ENCODE measurements at regions not wholly inside any gene's neighbourhood (a gene's known extent, or its start where the extent isn't known, plus 50 kb on each side); places are given as distances from the start of the nearest gene placed in this dataset.

GRCh38 chr4:156505341-156505955 lies 466.2 kb downstream of the PDGFC start:
- Histone ChIP-seq H3K27me3 (ENCODE audit: insufficient read depth in 3 of 3, low read length in 2 of 3) (no peaks in the 10 kb centered on the region), H3K4me3 (no peak overlapping the region), H3K9me3 (no peaks in the 10 kb centered on the region), H3K36me3 (ENCODE audit: insufficient read depth in 1 of 2, low read depth in 1 of 2) (no peaks in the 10 kb centered on the region), H3K27ac (no peak overlapping the region), H3K4me1 (no peaks in the 10 kb centered on the region)
- intact Hi-C loops (cut with DNase I), result no loop called here
- no peak for TF ChIP-seq CTCF (IDR thresholded peaks at IDR 0.05)
- ATAC-seq (no peak), DNase-seq (no peak)
- 71 to 75% (median 71%) methylated on average over 12 of the region's 12 CpGs for WGBS, 3 donors

GRCh38 chr4:156503119-156503518 lies 468.5 kb downstream of the PDGFC start:
- TF ChIP-seq CTCF (IDR thresholded peaks at IDR 0.05), result no peak
- no peak overlapping the region for H3K27ac ChIP-seq
- 84 to 91% (median 90%) methylated on average over 3 of the region's 3 CpGs for WGBS, 3 donors
- DNase-seq, result no peak
- H3K27me3 ChIP-seq (ENCODE audit: insufficient read depth in 3 of 3, low read length in 2 of 3), result no peaks in the 10 kb centered on the region
- intact Hi-C loops (cut with DNase I), result no loop called here
- H3K9me3 ChIP-seq, result no peaks in the 10 kb centered on the region
- H3K36me3 ChIP-seq (ENCODE audit: insufficient read depth in 1 of 2, low read depth in 1 of 2), result no peaks in the 10 kb centered on the region
- no peak for ATAC-seq
- H3K4me1 ChIP-seq, result no peaks in the 10 kb centered on the region
- H3K4me3 ChIP-seq, result no peak overlapping the region

- H3K27ac ChIP-seq, result no peak overlapping the region
- H3K9me3 ChIP-seq, result no peaks in the 10 kb centered on the region
- H3K4me3 ChIP-seq, result no peak overlapping the region
- no peaks in the 10 kb centered on the region for H3K27me3 ChIP-seq (ENCODE audit: insufficient read depth in 3 of 3, low read length in 2 of 3)
- no peak for TF ChIP-seq CTCF (IDR thresholded peaks at IDR 0.05)
- intact Hi-C loops (cut with DNase I), result no loop called here
- no peaks in the 10 kb centered on the region for H3K36me3 ChIP-seq (ENCODE audit: insufficient read depth in 1 of 2, low read depth in 1 of 2)
- no peak for ATAC-seq
- no peaks in the 10 kb centered on the region for H3K4me1 ChIP-seq
- DNase-seq, result no peak
These were observed 469.6 kb downstream of the PDGFC start for GRCh38 chr4:156501962-156502361.

DNA sequence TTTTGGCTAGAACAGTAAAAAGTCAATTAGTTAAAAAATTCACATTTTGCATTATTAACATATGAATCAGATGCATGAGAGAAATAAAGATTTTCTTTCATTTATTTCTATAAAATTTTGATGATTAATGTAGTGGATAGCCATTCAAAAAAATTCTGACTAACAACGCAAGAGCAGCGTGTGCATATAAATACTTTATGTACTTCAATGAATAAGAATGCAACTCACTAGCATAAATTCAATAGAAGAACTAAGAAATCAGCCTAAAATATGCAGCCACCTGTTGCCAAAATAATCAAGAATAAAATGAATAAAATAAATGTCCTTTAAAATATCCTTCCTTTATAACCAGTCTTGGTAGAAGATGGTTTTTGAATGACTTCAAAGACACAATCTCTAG lies 471.9 kb downstream of the PDGFC start:
- TF ChIP-seq CTCF (IDR thresholded peaks at IDR 0.05), result no peak
- Histone ChIP-seq H3K36me3 (ENCODE audit: insufficient read depth in 1 of 2, low read depth in 1 of 2) (no peaks in the 10 kb centered on the region), H3K27me3 (ENCODE audit: insufficient read depth in 3 of 3, low read length in 2 of 3) (no peaks in the 10 kb centered on the region), H3K4me3 (no peak overlapping the region), H3K4me1 (no peaks in the 10 kb centered on the region), H3K9me3 (no peaks in the 10 kb centered on the region), H3K27ac (no peak overlapping the region)
- ATAC-seq, result no peak
- intact Hi-C loops (cut with DNase I), result no loop called here
- no peak for DNase-seq
- whole genome bisulfite sequencing, 3 donors, result 89 to 93% (median 91%) methylated on average over 2 of the region's 2 CpGs

DNA sequence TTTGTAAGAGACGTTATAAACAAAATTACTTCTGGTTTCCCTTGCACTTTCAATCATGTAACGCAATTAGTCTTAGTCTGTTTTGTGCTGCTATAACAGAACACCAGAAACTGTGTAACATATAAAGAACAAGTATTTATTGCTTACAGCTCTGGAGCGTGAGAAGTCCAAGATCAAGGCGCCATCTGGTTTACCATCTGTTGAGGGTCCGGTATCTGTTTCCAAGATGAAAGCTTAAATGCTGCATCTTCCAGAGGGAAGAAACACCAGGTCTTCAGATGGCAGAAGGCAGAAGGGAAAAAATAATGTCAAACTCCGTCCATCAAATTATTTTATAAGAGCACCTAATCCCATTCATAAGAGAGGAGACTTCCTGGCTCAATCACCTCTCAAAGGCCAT lies 474.1 kb downstream of the PDGFC start:
- ATAC-seq (no peak), DNase-seq (no peak)
- Histone ChIP-seq H3K4me3 (no peak overlapping the region), H3K27me3 (ENCODE audit: insufficient read depth in 3 of 3, low read length in 2 of 3) (no peaks in the 10 kb centered on the region), H3K4me1 (no peaks in the 10 kb centered on the region), H3K9me3 (no peaks in the 10 kb centered on the region), H3K27ac (no peak overlapping the region), H3K36me3 (ENCODE audit: insufficient read depth in 1 of 2, low read depth in 1 of 2) (no peaks in the 10 kb centered on the region)
- intact Hi-C loops (cut with DNase I), result no loop called here
- WGBS, 3 donors, result 68 to 81% (median 73%) methylated on average over 6 of the region's 6 CpGs
- no peak for TF ChIP-seq CTCF (IDR thresholded peaks at IDR 0.05)
